ENCODE measurements at regions not wholly inside any gene's neighbourhood (a gene's known extent, or its start where the extent isn't known, plus 50 kb on each side); places are given as distances from the start of the nearest gene placed in this dataset.

DNA sequence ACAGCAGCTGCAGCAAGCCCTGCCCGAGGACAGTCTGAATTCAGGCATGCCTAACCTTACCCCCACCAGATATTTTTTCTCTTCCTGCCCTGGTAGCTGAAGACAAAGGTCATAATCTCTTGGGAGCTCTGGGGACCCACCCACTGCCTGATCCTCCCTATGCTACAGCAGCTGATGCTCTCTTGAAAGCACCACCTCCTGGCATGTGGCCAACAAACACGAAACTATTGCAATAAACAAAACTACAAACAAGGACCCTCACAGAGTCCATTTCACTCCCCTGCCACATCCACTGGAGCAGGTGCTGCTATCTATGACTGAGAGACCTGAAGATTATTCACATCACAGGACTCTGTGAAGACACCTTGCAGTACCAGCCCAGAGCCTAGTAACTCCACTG lies 238.5 kb upstream of the HS3ST5 start:
- H3K4me1 ChIP-seq (replicated peaks in 1 of 2; ENCODE audit: control insufficient read depth in 2 of 2, insufficient read depth in 2 of 2, low read length in 2 of 2) = no peaks in the 10 kb centered on the region
- H3K36me3 ChIP-seq (ENCODE audit: control insufficient read depth, insufficient read depth, low read length) = no peaks in the 10 kb centered on the region
- no TSS peak for BruUV-seq (replicated peaks)
- no peaks in the 10 kb centered on the region for H3K79me2 ChIP-seq (ENCODE audit: control insufficient read depth, insufficient read depth, low read length)
- H3K27me3 ChIP-seq (ENCODE audit: control insufficient read depth in 2 of 2, insufficient read depth in 2 of 2, low read length in 2 of 2) = no peaks in the 10 kb centered on the region
- DNase-seq (ENCODE audit: extremely low read depth in 1 of 4, low spot score in 3 of 4) (no peak), ATAC-seq (no peak), FAIRE-seq (no peak)
- in situ Hi-C loops (cut with MboI) = no loop called here
- intact Hi-C loops (cut with micrococcal nuclease) = no loop called here
- H4K20me1 ChIP-seq (replicated peaks; ENCODE audit: control insufficient read depth, insufficient read depth, low read length) = no peaks in the 10 kb centered on the region
- CTCF ChIA-PET (ENCODE audit: low intra/inter-chr PET ratio) = no interaction called here
- no peak overlapping the region for H3K9ac ChIP-seq (ENCODE audit: insufficient read depth in 1 of 2, low read depth in 2 of 2, low read length in 2 of 2)
- TF ChIP-seq NFIC (IDR thresholded peaks at IDR 0.05) (peak; percentile 52; the same call in 1 of the 2 replicates), NFIX (CRISPR knock-in tag; IDR thresholded peaks at IDR 0.05; ENCODE audit: low read depth) (peak; percentile 26; the same call in 1 of the 2 replicates), ZNF707 (CRISPR knock-in tag; conservative IDR thresholded peaks at IDR 0.05) (no peak)
- WGBS (ENCODE audit: insufficient coverage, low coverage, missing lambda C conversion rate) = 0% methylated on average over 2 of the region's 2 CpGs
- H3K9me1 ChIP-seq (ENCODE audit: control insufficient read depth, insufficient read depth, low read length) = no peaks in the 10 kb centered on the region
- no peak overlapping the region for H3K4me3 ChIP-seq
- no peak overlapping the region for H3K4me2 ChIP-seq (ENCODE audit: insufficient read depth, low read length)
- POLR2A ChIA-PET = no interaction called here
- no peak overlapping the region for H3K27ac ChIP-seq (ENCODE audit: extremely low read depth, low read depth, low read length)
- H2AFZ ChIP-seq (ENCODE audit: low read depth, low read length) = no peak overlapping the region
- no peaks in the 10 kb centered on the region; the same call in 1 of the 2 replicates for H3K9me3 ChIP-seq (replicated peaks; ENCODE audit: control insufficient read depth, insufficient read depth, low read depth, low read length)

GRCh38 chr6:114580882-114581281 lies 238.1 kb upstream of the HS3ST5 start:
- no peak for FAIRE-seq
- WGBS (ENCODE audit: insufficient coverage, low coverage, missing lambda C conversion rate) = 4% methylated on average over 3 of the region's 3 CpGs
- no peaks in the 10 kb centered on the region for H4K20me1 ChIP-seq (replicated peaks; ENCODE audit: control insufficient read depth, insufficient read depth, low read length)
- no peak for ATAC-seq
- H3K9me1 ChIP-seq (ENCODE audit: control insufficient read depth, insufficient read depth, low read length) = no peaks in the 10 kb centered on the region
- no peak overlapping the region for H2AFZ ChIP-seq (ENCODE audit: low read depth, low read length)
- H3K9ac ChIP-seq (ENCODE audit: insufficient read depth in 1 of 2, low read depth in 2 of 2, low read length in 2 of 2) = no peak overlapping the region
- H3K27me3 ChIP-seq (ENCODE audit: control insufficient read depth in 2 of 2, insufficient read depth in 2 of 2, low read length in 2 of 2) = no peaks in the 10 kb centered on the region
- in situ Hi-C loops (cut with MboI) = no loop called here
- no peak overlapping the region for H3K4me3 ChIP-seq
- no peaks in the 10 kb centered on the region for H3K4me1 ChIP-seq (replicated peaks in 1 of 2; ENCODE audit: control insufficient read depth in 2 of 2, insufficient read depth in 2 of 2, low read length in 2 of 2)
- POLR2A ChIA-PET = no interaction called here
- H3K27ac ChIP-seq (ENCODE audit: extremely low read depth, low read depth, low read length) = no peak overlapping the region
- CTCF ChIA-PET (ENCODE audit: low intra/inter-chr PET ratio) = no interaction called here
- H3K36me3 ChIP-seq (ENCODE audit: control insufficient read depth, insufficient read depth, low read length) = no peaks in the 10 kb centered on the region
- H3K9me3 ChIP-seq (replicated peaks; ENCODE audit: control insufficient read depth, insufficient read depth, low read depth, low read length) = no peaks in the 10 kb centered on the region; the same call in 1 of the 2 replicates
- intact Hi-C loops (cut with micrococcal nuclease) = no loop called here
- no TSS peak for BruUV-seq (replicated peaks)
- H3K79me2 ChIP-seq (ENCODE audit: control insufficient read depth, insufficient read depth, low read length) = no peaks in the 10 kb centered on the region
- no peak overlapping the region for H3K4me2 ChIP-seq (ENCODE audit: insufficient read depth, low read length)
- no peak for DNase-seq (ENCODE audit: extremely low read depth in 1 of 4, low spot score in 3 of 4)
- TF ChIP-seq SOX6 (IDR thresholded peaks at IDR 0.05) (no peak), ZNF507 (tag; conservative IDR thresholded peaks at IDR 0.05) (no peak), TEAD4 (IDR thresholded peaks at IDR 0.05; ENCODE audit: low read length) (no peak), TEAD4 (CRISPR knock-in tag; IDR thresholded peaks at IDR 0.05; ENCODE audit: borderline replicate concordance) (no peak), HNRNPK (IDR thresholded peaks at IDR 0.05; ENCODE audit: low read depth, low read length, poor library complexity, severe bottlenecking) (no peak), ZNF444 (CRISPR knock-in tag; IDR thresholded peaks at IDR 0.05) (no peak), HEY1 (CRISPR knock-in tag; IDR thresholded peaks at IDR 0.05; ENCODE audit: borderline replicate concordance) (no peak), NCOA6 (IDR thresholded peaks at IDR 0.05) (no peak), ZNF785 (CRISPR knock-in tag; IDR thresholded peaks at IDR 0.05) (no peak), RFX5 (IDR thresholded peaks at IDR 0.05; ENCODE audit: low read depth, low read length) (no peak), SUPT5H (IDR thresholded peaks at IDR 0.05) (no peak), FOSL1 (tag; conservative IDR thresholded peaks at IDR 0.05) (no peak)
- TF ChIP-seq, protein P1, sequence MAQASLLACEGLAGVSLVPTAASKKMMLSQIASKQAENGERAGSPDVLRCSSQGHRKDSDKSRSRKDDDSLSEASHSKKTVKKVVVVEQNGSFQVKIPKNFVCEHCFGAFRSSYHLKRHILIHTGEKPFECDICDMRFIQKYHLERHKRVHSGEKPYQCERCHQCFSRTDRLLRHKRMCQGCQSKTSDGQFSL (CRISPR knock-in tag; IDR thresholded peaks at IDR 0.05) = no peak
- TF ChIP-seq, protein P1 (tag; IDR thresholded peaks at IDR 0.05) = no peak
- TF ChIP-seq, protein P2, sequence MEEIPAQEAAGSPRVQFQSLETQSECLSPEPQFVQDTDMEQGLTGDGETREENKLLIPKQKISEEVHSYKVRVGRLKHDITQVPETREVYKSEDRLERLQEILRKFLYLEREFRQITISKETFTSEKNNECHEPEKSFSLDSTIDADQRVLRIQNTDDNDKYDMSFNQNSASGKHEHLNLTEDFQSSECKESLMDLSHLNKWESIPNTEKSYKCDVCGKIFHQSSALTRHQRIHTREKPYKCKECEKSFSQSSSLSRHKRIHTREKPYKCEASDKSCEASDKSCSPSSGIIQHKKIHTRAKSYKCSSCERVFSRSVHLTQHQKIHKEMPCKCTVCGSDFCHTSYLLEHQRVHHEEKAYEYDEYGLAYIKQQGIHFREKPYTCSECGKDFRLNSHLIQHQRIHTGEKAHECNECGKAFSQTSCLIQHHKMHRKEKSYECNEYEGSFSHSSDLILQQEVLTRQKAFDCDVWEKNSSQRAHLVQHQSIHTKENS (CRISPR knock-in tag; IDR thresholded peaks at IDR 0.05) = no peak

Measured in K562 (cell line).